ENCODE measurements at regions not wholly inside any gene's neighbourhood (a gene's known extent, or its start where the extent isn't known, plus 50 kb on each side); places are given as distances from the start of the nearest gene placed in this dataset.

GRCh38 chr22:48578138-48579042, 1249.3 kb downstream of the BRD1 start:
- H3K27ac ChIP-seq (ENCODE audit: low read depth) = no peak overlapping the region
- H3K36me3 ChIP-seq (ENCODE audit: insufficient read depth) = no peaks in the 10 kb centered on the region

GRCh38 chr22:48577691-48578090, 1250.0 kb downstream of the BRD1 start:
- H3K27ac ChIP-seq (ENCODE audit: low read depth) = no peak overlapping the region
- H3K27ac Mint-ChIP-seq = no peak overlapping the region
- H3K79me2 ChIP-seq (replicated peaks; ENCODE audit: insufficient read depth) = no peaks in the 10 kb centered on the region
- no peaks in the 10 kb centered on the region for H3K36me3 ChIP-seq (ENCODE audit: insufficient read depth)
- TF ChIP-seq CTCF (conservative IDR thresholded peaks at IDR 0.05; ENCODE audit: low read depth in 2 of 2) (no peak), REST (IDR thresholded peaks at IDR 0.05; ENCODE audit: unreplicated experiment) (no peak), CREB1 (CRISPR knock-in tag; IDR thresholded peaks at IDR 0.05; ENCODE audit: low read depth) (no peak), ZNF331 (CRISPR knock-in tag; IDR thresholded peaks at IDR 0.05; ENCODE audit: low read depth) (no peak), EZH2 (IDR thresholded peaks at IDR 0.05; ENCODE audit: low read depth, unreplicated experiment) (no peak), ZNF114 (CRISPR knock-in tag; IDR thresholded peaks at IDR 0.05) (no peak)
- ATAC-seq (no peak), DNase-seq (ENCODE audit: low spot score) (no peak)
- H3K4me3 ChIP-seq = no peak overlapping the region
- no peaks in the 10 kb centered on the region; the same call in 2 of the 3 replicates for H3K9me3 Mint-ChIP-seq
- H4K20me1 ChIP-seq (replicated peaks; ENCODE audit: insufficient read depth) = no peaks in the 10 kb centered on the region
- no peaks in the 10 kb centered on the region for H3K4me1 ChIP-seq (ENCODE audit: insufficient read depth)
- peaks cover 14% of the 10 kb centered on the region; the same call in 1 of the 2 replicates for H3K27me3 ChIP-seq (ENCODE audit: insufficient read depth)
- peaks cover 20% of the 10 kb centered on the region for H3K27me3 Mint-ChIP-seq (ENCODE audit: insufficient read depth, low read depth, poor library complexity)
- H3F3A ChIP-seq (replicated peaks; ENCODE audit: low read depth) = no peaks in the 10 kb centered on the region
- H3K9me2 ChIP-seq (ENCODE audit: insufficient read depth) = no peaks in the 10 kb centered on the region
- H3K4me3 Mint-ChIP-seq = peak overlapping the region; percentile 35; the same call in 1 of the 3 replicates
- no peak overlapping the region for H3K4me2 ChIP-seq
- H3K4me1 Mint-ChIP-seq = peaks cover 12% of the 10 kb centered on the region
- H2AFZ ChIP-seq = no peak overlapping the region
- H3K36me3 Mint-ChIP-seq (ENCODE audit: low read depth) = peaks cover 3% of the 10 kb centered on the region; the same call in 1 of the 3 replicates

More at GRCh38 chr22:48578138-48579042, 1249.3 kb downstream of the BRD1 start:
- no peaks in the 10 kb centered on the region for H3K9me2 ChIP-seq (ENCODE audit: insufficient read depth)
- no peaks in the 10 kb centered on the region for H3K4me1 ChIP-seq (ENCODE audit: insufficient read depth)
- Mint-ChIP-seq H3K4me3 (peak overlapping the region; percentile 35; the same call in 1 of the 3 replicates), H3K27ac (no peak overlapping the region), H3K4me1 (peaks cover 12% of the 10 kb centered on the region), H3K9me3 (no peaks in the 10 kb centered on the region; the same call in 2 of the 3 replicates), H3K36me3 (ENCODE audit: low read depth) (peaks cover 3% of the 10 kb centered on the region; the same call in 1 of the 3 replicates), H3K27me3 (ENCODE audit: insufficient read depth, low read depth, poor library complexity) (peaks cover 18% of the 10 kb centered on the region)
- DNase-seq (ENCODE audit: low spot score) (no peak), ATAC-seq (no peak)
- H3K27me3 ChIP-seq (ENCODE audit: insufficient read depth) = peaks cover 14% of the 10 kb centered on the region; the same call in 1 of the 2 replicates
- H3K4me2 ChIP-seq = no peak overlapping the region
- H3K79me2 ChIP-seq (replicated peaks; ENCODE audit: insufficient read depth) = no peaks in the 10 kb centered on the region
- H3K4me3 ChIP-seq = no peak overlapping the region
- no peaks in the 10 kb centered on the region for H3F3A ChIP-seq (replicated peaks; ENCODE audit: low read depth)
- no peak for TF ChIP-seq JUNB (IDR thresholded peaks at IDR 0.05; ENCODE audit: unreplicated experiment)
- TF ChIP-seq EZH2 (IDR thresholded peaks at IDR 0.05; ENCODE audit: low read depth, unreplicated experiment) = no peak
- TF ChIP-seq NANOG (IDR thresholded peaks at IDR 0.05; ENCODE audit: borderline replicate concordance) = no peak
- no peaks in the 10 kb centered on the region for H4K20me1 ChIP-seq (replicated peaks; ENCODE audit: insufficient read depth)
- H2AFZ ChIP-seq = no peak overlapping the region

Data from GM23338 (cell line).